ENCODE measurements at regions not wholly inside any gene's neighbourhood (a gene's known extent, or its start where the extent isn't known, plus 50 kb on each side); places are given as distances from the start of the nearest gene placed in this dataset.

GRCh38 chr10:119996944-119997343, 104.4 kb downstream of the SEC23IP start:
- no peak overlapping the region for H3K27ac ChIP-seq
- H4K20me1 ChIP-seq (ENCODE audit: insufficient read depth), result no peaks in the 10 kb centered on the region

GRCh38 chr10:119997429-119997828, 104.9 kb downstream of the SEC23IP start:
- Histone ChIP-seq H3K36me3 (ENCODE audit: insufficient read depth) (no peaks in the 10 kb centered on the region), H3K4me2 (no peak overlapping the region), H3K79me2 (ENCODE audit: insufficient read depth, low read depth) (no peaks in the 10 kb centered on the region), H4K20me1 (ENCODE audit: insufficient read depth) (no peaks in the 10 kb centered on the region), H3K27me3 (ENCODE audit: insufficient read depth, low read depth) (no peaks in the 10 kb centered on the region), H3K4me1 (ENCODE audit: low read depth, poor library complexity, severe bottlenecking) (no peaks in the 10 kb centered on the region), H2AFZ (ENCODE audit: low read depth) (no peak overlapping the region), H3K9ac (no peak overlapping the region), H3K4me3 (IDR thresholded peaks at IDR 0.05; ENCODE audit: insufficient read depth, low read depth, low read length) (no peak overlapping the region), H3K27ac (no peak overlapping the region)
- no peak for TF ChIP-seq CTCF (conservative IDR thresholded peaks at IDR 0.05; ENCODE audit: low read depth, low read length)

More at GRCh38 chr10:119996944-119997343, 104.4 kb downstream of the SEC23IP start:
- Histone ChIP-seq H3K36me3 (ENCODE audit: insufficient read depth) (no peaks in the 10 kb centered on the region), H3K4me3 (IDR thresholded peaks at IDR 0.05; ENCODE audit: insufficient read depth, low read depth, low read length) (no peak overlapping the region), H3K9ac (no peak overlapping the region), H2AFZ (ENCODE audit: low read depth) (no peak overlapping the region), H3K79me2 (ENCODE audit: insufficient read depth, low read depth) (no peaks in the 10 kb centered on the region), H3K4me2 (no peak overlapping the region), H3K4me1 (ENCODE audit: low read depth, poor library complexity, severe bottlenecking) (no peaks in the 10 kb centered on the region), H3K27me3 (ENCODE audit: insufficient read depth, low read depth) (no peaks in the 10 kb centered on the region)
- no peak for TF ChIP-seq CTCF (conservative IDR thresholded peaks at IDR 0.05; ENCODE audit: low read depth, low read length)

GRCh38 chr10:120002785-120003184, 110.3 kb downstream of the SEC23IP start:
- no peak overlapping the region for H3K27ac ChIP-seq
- no peak overlapping the region for H3K4me2 ChIP-seq
- H3K9ac ChIP-seq, result no peak overlapping the region
- TF ChIP-seq CTCF (conservative IDR thresholded peaks at IDR 0.05; ENCODE audit: low read depth, low read length), result no peak
- no peak overlapping the region for H2AFZ ChIP-seq (ENCODE audit: low read depth)
- H4K20me1 ChIP-seq (ENCODE audit: insufficient read depth), result no peaks in the 10 kb centered on the region
- no peaks in the 10 kb centered on the region for H3K27me3 ChIP-seq (ENCODE audit: insufficient read depth, low read depth)
- H3K4me3 ChIP-seq (IDR thresholded peaks at IDR 0.05; ENCODE audit: insufficient read depth, low read depth, low read length), result no peak overlapping the region
- H3K36me3 ChIP-seq (ENCODE audit: insufficient read depth), result no peaks in the 10 kb centered on the region
- H3K4me1 ChIP-seq (ENCODE audit: low read depth, poor library complexity, severe bottlenecking), result no peaks in the 10 kb centered on the region
- H3K79me2 ChIP-seq (ENCODE audit: insufficient read depth, low read depth), result no peaks in the 10 kb centered on the region

- H3K4me2 ChIP-seq, result no peak overlapping the region
- no peak overlapping the region for H2AFZ ChIP-seq (ENCODE audit: low read depth)
- H3K79me2 ChIP-seq (ENCODE audit: insufficient read depth, low read depth), result no peaks in the 10 kb centered on the region
- no peaks in the 10 kb centered on the region for H3K36me3 ChIP-seq (ENCODE audit: insufficient read depth)
- H3K9ac ChIP-seq, result no peak overlapping the region
- H3K4me3 ChIP-seq (IDR thresholded peaks at IDR 0.05; ENCODE audit: insufficient read depth, low read depth, low read length), result no peak overlapping the region
- no peaks in the 10 kb centered on the region for H3K4me1 ChIP-seq (ENCODE audit: low read depth, poor library complexity, severe bottlenecking)
- TF ChIP-seq CTCF (conservative IDR thresholded peaks at IDR 0.05; ENCODE audit: low read depth, low read length), result no peak
- H4K20me1 ChIP-seq (ENCODE audit: insufficient read depth), result no peaks in the 10 kb centered on the region
- no peak overlapping the region for H3K27ac ChIP-seq
- no peaks in the 10 kb centered on the region for H3K27me3 ChIP-seq (ENCODE audit: insufficient read depth, low read depth)
Observed at GRCh38 chr10:120005207-120006201, 113.0 kb downstream of the SEC23IP start.
